GM23248 (cell line): ENCODE measurements at regions not wholly inside any gene's neighbourhood (a gene's known extent, or its start where the extent isn't known, plus 50 kb on each side); places are given as distances from the start of the nearest gene placed in this dataset.

ENCODE experiments used
- EZH2 ChIP-seq: fragments of 200-600 bp; sonication (generic); IDR thresholded peaks from 2 replicates; pipeline ENCODE4 v1.6.1; 2018; ENCODE audit warnings: antibody characterized with exemption, mild to moderate bottlenecking; ENCODE audit not compliant: insufficient read depth, poor library complexity, severe bottlenecking
- EZH2phosphoT487 ChIP-seq: fragments of 200-600 bp; sonication (generic); IDR thresholded peaks from 2 replicates; pipeline ENCODE4 v1.6.1; 2018; ENCODE audit warnings: antibody characterized with exemption, moderate library complexity, mild to moderate bottlenecking, low read depth; ENCODE audit not compliant: insufficient read depth

GRCh38 chr7:17584822-17585221 lies 286.4 kb downstream of the AHR start:
- TF ChIP-seq EZH2phosphoT487 (no peak), EZH2 (no peak)
